Keratinocyte (primary cell): ENCODE measurements at regions not wholly inside any gene's neighbourhood (a gene's known extent, or its start where the extent isn't known, plus 50 kb on each side); places are given as distances from the start of the nearest gene placed in this dataset.

Experiments used
- DNase-seq: peaks from one replicate; pipeline ENCODE4 v3.0.0-alpha.2; 2011; ENCODE audit warnings: low read depth, missing footprints, low spot score
- FAIRE-seq: peaks from 2 replicates; lab custom pipeline; 2011; peaks lifted over from hg19 to GRCh38; lab: Jason Lieb, UNC
- H2AFZ ChIP-seq: 2 replicates; pipeline ENCODE4 v1.6.0; 2012; ENCODE audit warnings: low read length, control low read depth, inconsistent platforms; ENCODE audit not compliant: control insufficient read depth
- H3K27ac ChIP-seq: 2 replicates; pipeline ENCODE4 v1.5.1; 2011; ENCODE audit warnings: low read length; ENCODE audit not compliant: control insufficient read depth, insufficient read depth
- H3K27me3 ChIP-seq: 3 replicates; pipeline ENCODE4 v1.6.0; 2011; ENCODE audit warnings: low read length; ENCODE audit not compliant: control insufficient read depth, insufficient read depth; ENCODE audit errors: extremely low read depth
- H3K36me3 ChIP-seq, 2 experiments: 2 replicates in 1 of 2; 3 replicates in 1 of 2; pipeline ENCODE4 v1.5.1; 2011; ENCODE audit warnings: low read length in 2 of 2, mild to moderate bottlenecking in 1 of 2; ENCODE audit not compliant: control insufficient read depth in 2 of 2, insufficient read depth in 2 of 2; ENCODE audit errors: extremely low read depth in 1 of 2
- H3K4me1 ChIP-seq: 3 replicates; pipeline ENCODE4 v1.5.1; 2011; ENCODE audit warnings: low read length; ENCODE audit not compliant: control insufficient read depth, insufficient read depth; ENCODE audit errors: extremely low read depth
- H3K4me2 ChIP-seq: 3 replicates; pipeline ENCODE4 v1.6.0; 2011; ENCODE audit warnings: low read depth, low read length; ENCODE audit not compliant: control insufficient read depth, insufficient read depth; ENCODE audit errors: extremely low read depth
- H3K4me3 ChIP-seq, 3 experiments: fragments of 200-600 bp in 1 of 3; sonication (generic) in 1 of 3; 2 replicates in 2 of 3; 3 replicates in 1 of 3; pipeline ENCODE4 v1.5.1; 2011 to 2016; ENCODE audit warnings: low read length in 3 of 3, mild to moderate bottlenecking in 3 of 3, control low read depth in 2 of 3, inconsistent platforms in 1 of 3, low read depth in 1 of 3, mixed read lengths in 1 of 3, mixed run types in 1 of 3, moderate library complexity in 1 of 3; ENCODE audit not compliant: control insufficient read depth in 2 of 3, insufficient read depth in 2 of 3; ENCODE audit errors: extremely low read depth in 1 of 3
- H3K79me2 ChIP-seq: 2 replicates; pipeline ENCODE4 v1.6.0; 2012; ENCODE audit warnings: low read length; ENCODE audit not compliant: control insufficient read depth, insufficient read depth
- H3K9ac ChIP-seq: 3 replicates; pipeline ENCODE4 v1.6.0; 2011; ENCODE audit warnings: low read length; ENCODE audit not compliant: control insufficient read depth, insufficient read depth; ENCODE audit errors: extremely low read depth
- H3K9me1 ChIP-seq: 3 replicates; pipeline ENCODE4 v1.6.0; 2011; ENCODE audit warnings: low read length; ENCODE audit not compliant: control insufficient read depth, insufficient read depth; ENCODE audit errors: extremely low read depth
- H3K9me3 ChIP-seq: 2 replicates; pipeline ENCODE4 v1.5.1; 2012; ENCODE audit warnings: low read depth, low read length; ENCODE audit not compliant: control insufficient read depth
- H4K20me1 ChIP-seq: 3 replicates; pipeline ENCODE4 v1.6.0; 2011; ENCODE audit warnings: low read length; ENCODE audit not compliant: control insufficient read depth, insufficient read depth; ENCODE audit errors: extremely low read depth
- CTCF ChIP-seq, 3 experiments: IDR thresholded peaks in 1 of 3; conservative IDR thresholded peaks in 1 of 3; optimal IDR thresholded peaks in 1 of 3; 2 replicates in 2 of 3; 3 replicates in 1 of 3; pipeline versions ENCODE3 to v1.5.1; 2011; ENCODE audit warnings: low read length in 3 of 3, mild to moderate bottlenecking in 3 of 3, moderate library complexity in 2 of 3, control low read depth in 1 of 3, inconsistent platforms in 1 of 3; ENCODE audit not compliant: insufficient read depth in 2 of 3; ENCODE audit errors: extremely low read depth in 1 of 3
- EZH2 ChIP-seq: IDR thresholded peaks from one replicate; pipeline ENCODE4 v1.6.1; 2012; ENCODE audit warnings: inconsistent platforms, mild to moderate bottlenecking, low read length, moderate library complexity
- dilution Hi-C: fragments of 300-500 bp; cut with MboI; formaldehyde crosslinking; loops from one replicate; pipeline ENCODE4 v1.7.0; 2020; ENCODE audit warnings: low sequenced_read_pairs; ENCODE audit not compliant: extremely low pct_ligation_motif_present

- dilution Hi-C loops, result no loop called here
- Histone ChIP-seq H3K36me3 (no peaks in the 10 kb centered on the region), H2AFZ (no peak overlapping the region), H3K9me1 (no peaks in the 10 kb centered on the region), H3K4me3 (no peak overlapping the region), H3K27ac (no peak overlapping the region), H4K20me1 (no peaks in the 10 kb centered on the region), H3K9me3 (no peaks in the 10 kb centered on the region), H3K4me2 (peak overlapping the region; percentile 30), H3K79me2 (no peaks in the 10 kb centered on the region), H3K9ac (no peak overlapping the region), H3K27me3 (peaks cover 42% of the 10 kb centered on the region), H3K4me1 (no peaks in the 10 kb centered on the region)
- TF ChIP-seq EZH2, result peak; percentile 53
- no peak for TF ChIP-seq CTCF (optimal IDR thresholded peaks at IDR 0.05 in 1 of 3, IDR thresholded peaks at IDR 0.05 in 1 of 3, conservative IDR thresholded peaks at IDR 0.05 in 1 of 3; ENCODE audit: extremely low read depth in 1 of 3, insufficient read depth in 2 of 3, low read length in 3 of 3)
- no peak for FAIRE-seq
- no peak for DNase-seq
These were observed 296.6 kb downstream of the OMA1 start for GRCh38 chr1:58249737-58250586.

- Histone ChIP-seq H3K27me3 (peaks cover 43% of the 10 kb centered on the region), H3K36me3 (no peaks in the 10 kb centered on the region), H3K4me1 (no peaks in the 10 kb centered on the region), H3K79me2 (no peaks in the 10 kb centered on the region), H2AFZ (no peak overlapping the region), H4K20me1 (no peaks in the 10 kb centered on the region), H3K9me3 (no peaks in the 10 kb centered on the region), H3K9ac (no peak overlapping the region), H3K4me2 (no peak overlapping the region), H3K27ac (no peak overlapping the region), H3K9me1 (no peaks in the 10 kb centered on the region), H3K4me3 (no peak overlapping the region)
- dilution Hi-C loops, result no loop called here
- DNase-seq (no peak), FAIRE-seq (no peak)
- TF ChIP-seq EZH2 (no peak), CTCF (optimal IDR thresholded peaks at IDR 0.05 in 1 of 3, IDR thresholded peaks at IDR 0.05 in 1 of 3, conservative IDR thresholded peaks at IDR 0.05 in 1 of 3; ENCODE audit: extremely low read depth in 1 of 3, insufficient read depth in 2 of 3, low read length in 3 of 3) (no peak)
These were observed 297.2 kb downstream of the OMA1 start for GRCh38 chr1:58249388-58249736.
